ENCODE measurements at regions not wholly inside any gene's neighbourhood (a gene's known extent, or its start where the extent isn't known, plus 50 kb on each side); places are given as distances from the start of the nearest gene placed in this dataset.

GRCh38 chr6:22067671-22068070 is 229.2 kb downstream of the PRL start:
- Histone ChIP-seq H3K36me3 (ENCODE audit: control insufficient read depth in 1 of 2, insufficient read depth in 2 of 2, low read length in 2 of 2) (no peaks in the 10 kb centered on the region), H3K27ac (ENCODE audit: low read length) (no peak overlapping the region), H3K4me3 (ENCODE audit: low read depth in 1 of 2, low read length in 2 of 2) (no peak overlapping the region), H3K4me1 (ENCODE audit: control insufficient read depth in 1 of 2, insufficient read depth in 2 of 2, low read length in 2 of 2) (peaks cover 0 to 14% of the 10 kb centered on the region in 2 donors), H3K9me3 (ENCODE audit: control insufficient read depth in 1 of 2, low read length in 2 of 2) (no peaks in the 10 kb centered on the region), H3K27me3 (ENCODE audit: low read depth, low read length) (no peaks in the 10 kb centered on the region)

DNA sequence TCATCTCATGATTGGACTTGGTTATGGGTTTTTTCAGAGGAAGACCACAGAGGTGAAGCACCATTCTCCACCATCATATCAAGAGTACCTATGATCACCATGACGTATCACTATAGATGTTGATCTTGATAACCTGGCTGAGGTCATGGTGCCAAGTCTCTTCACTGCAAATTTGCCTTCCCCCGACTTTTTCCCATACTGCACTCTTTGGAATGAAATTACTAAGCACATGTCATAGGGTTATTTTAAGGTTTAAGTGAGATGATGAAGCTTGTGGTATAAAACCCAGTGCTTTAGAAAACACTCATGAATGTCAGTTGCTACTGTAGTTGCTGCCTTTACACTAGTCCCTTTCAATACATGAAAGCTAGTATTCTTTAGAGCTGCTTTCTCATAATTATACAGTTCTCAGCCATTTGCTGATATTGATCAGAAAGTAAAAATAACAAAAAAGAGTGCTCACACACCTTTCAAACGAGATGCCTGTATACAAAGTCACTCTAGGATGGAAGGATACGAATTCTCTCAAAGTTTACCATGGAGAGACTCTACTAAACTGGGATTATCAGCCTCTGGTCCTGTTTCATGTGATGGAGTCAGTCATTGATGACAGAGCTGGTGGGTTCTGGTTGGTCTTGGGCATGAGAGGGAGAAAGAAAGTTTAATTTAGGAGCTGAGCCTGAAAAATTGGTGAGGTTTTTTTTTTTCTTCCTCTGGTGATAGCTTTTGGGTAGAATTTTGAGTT is 228.1 kb downstream of the PRL start:
- H3K4me3 ChIP-seq (ENCODE audit: low read depth in 1 of 2, low read length in 2 of 2): no peak overlapping the region
- H3K36me3 ChIP-seq (ENCODE audit: control insufficient read depth in 1 of 2, insufficient read depth in 2 of 2, low read length in 2 of 2): no peaks in the 10 kb centered on the region
- H3K4me1 ChIP-seq (ENCODE audit: control insufficient read depth in 1 of 2, insufficient read depth in 2 of 2, low read length in 2 of 2): peaks cover 3 to 14% of the 10 kb centered on the region in 2 donors
- no peak overlapping the region for H3K27ac ChIP-seq (ENCODE audit: low read length)
- H3K27me3 ChIP-seq (ENCODE audit: low read depth, low read length): no peaks in the 10 kb centered on the region
- no peaks in the 10 kb centered on the region for H3K9me3 ChIP-seq (ENCODE audit: control insufficient read depth in 1 of 2, low read length in 2 of 2)

DNA sequence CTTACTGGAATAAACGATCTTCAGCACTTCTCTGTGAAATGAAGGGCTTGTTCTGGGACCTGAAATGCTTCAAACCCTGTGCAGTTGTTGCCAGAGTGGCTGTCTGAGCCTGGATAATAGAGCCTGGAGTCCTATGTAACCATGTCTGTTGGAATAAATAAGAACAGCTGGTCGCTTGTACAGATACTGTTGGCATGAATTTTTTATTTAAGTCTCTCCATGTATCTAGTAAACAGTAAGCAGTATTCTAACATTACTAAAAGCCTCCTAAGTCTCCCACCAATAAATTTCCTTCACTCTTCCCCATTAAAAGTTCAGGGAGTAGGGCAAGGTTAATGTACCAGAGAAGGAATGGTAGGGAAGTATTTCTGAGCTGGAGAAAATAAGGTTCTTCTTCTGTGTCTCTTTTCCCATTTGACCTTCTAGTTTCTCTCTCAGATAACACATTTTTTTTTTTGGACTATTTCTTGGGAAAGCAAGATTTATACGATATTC is 227.5 kb downstream of the PRL start:
- H3K27ac ChIP-seq (ENCODE audit: low read length): no peak overlapping the region
- H3K4me1 ChIP-seq (ENCODE audit: control insufficient read depth in 1 of 2, insufficient read depth in 2 of 2, low read length in 2 of 2): peaks cover 3 to 14% of the 10 kb centered on the region in 2 donors
- no peak overlapping the region for H3K4me3 ChIP-seq (ENCODE audit: low read depth in 1 of 2, low read length in 2 of 2)

GRCh38 chr6:22071270-22072041 is 225.4 kb downstream of the PRL start:
- H3K27ac ChIP-seq (ENCODE audit: low read length): peak overlapping the region; percentile 52
- H3K4me1 ChIP-seq (ENCODE audit: control insufficient read depth in 1 of 2, insufficient read depth in 2 of 2, low read length in 2 of 2): peaks cover 3 to 14% of the 10 kb centered on the region in 2 donors
- H3K9me3 ChIP-seq (ENCODE audit: control insufficient read depth in 1 of 2, low read length in 2 of 2): no peaks in the 10 kb centered on the region
- H3K4me3 ChIP-seq (ENCODE audit: low read depth in 1 of 2, low read length in 2 of 2): peak overlapping the region; percentile 32 to 52
- H3K36me3 ChIP-seq (ENCODE audit: control insufficient read depth in 1 of 2, insufficient read depth in 2 of 2, low read length in 2 of 2): no peaks in the 10 kb centered on the region
- no peaks in the 10 kb centered on the region for H3K27me3 ChIP-seq (ENCODE audit: low read depth, low read length)

More for the DNA sequence above, 227.5 kb downstream of the PRL start:
- no peaks in the 10 kb centered on the region for H3K27me3 ChIP-seq (ENCODE audit: low read depth, low read length)
- H3K9me3 ChIP-seq (ENCODE audit: control insufficient read depth in 1 of 2, low read length in 2 of 2): no peaks in the 10 kb centered on the region
- H3K36me3 ChIP-seq (ENCODE audit: control insufficient read depth in 1 of 2, insufficient read depth in 2 of 2, low read length in 2 of 2): no peaks in the 10 kb centered on the region

GRCh38 chr6:22072949-22073348 is 223.9 kb downstream of the PRL start:
- Histone ChIP-seq H3K4me1 (ENCODE audit: control insufficient read depth in 1 of 2, insufficient read depth in 2 of 2, low read length in 2 of 2) (peaks cover 3 to 8% of the 10 kb centered on the region in 2 donors), H3K36me3 (ENCODE audit: control insufficient read depth in 1 of 2, insufficient read depth in 2 of 2, low read length in 2 of 2) (no peaks in the 10 kb centered on the region), H3K9me3 (ENCODE audit: control insufficient read depth in 1 of 2, low read length in 2 of 2) (no peaks in the 10 kb centered on the region), H3K27ac (ENCODE audit: low read length) (no peak overlapping the region), H3K4me3 (ENCODE audit: low read depth in 1 of 2, low read length in 2 of 2) (no peak overlapping the region), H3K27me3 (ENCODE audit: low read depth, low read length) (no peaks in the 10 kb centered on the region)

DNA sequence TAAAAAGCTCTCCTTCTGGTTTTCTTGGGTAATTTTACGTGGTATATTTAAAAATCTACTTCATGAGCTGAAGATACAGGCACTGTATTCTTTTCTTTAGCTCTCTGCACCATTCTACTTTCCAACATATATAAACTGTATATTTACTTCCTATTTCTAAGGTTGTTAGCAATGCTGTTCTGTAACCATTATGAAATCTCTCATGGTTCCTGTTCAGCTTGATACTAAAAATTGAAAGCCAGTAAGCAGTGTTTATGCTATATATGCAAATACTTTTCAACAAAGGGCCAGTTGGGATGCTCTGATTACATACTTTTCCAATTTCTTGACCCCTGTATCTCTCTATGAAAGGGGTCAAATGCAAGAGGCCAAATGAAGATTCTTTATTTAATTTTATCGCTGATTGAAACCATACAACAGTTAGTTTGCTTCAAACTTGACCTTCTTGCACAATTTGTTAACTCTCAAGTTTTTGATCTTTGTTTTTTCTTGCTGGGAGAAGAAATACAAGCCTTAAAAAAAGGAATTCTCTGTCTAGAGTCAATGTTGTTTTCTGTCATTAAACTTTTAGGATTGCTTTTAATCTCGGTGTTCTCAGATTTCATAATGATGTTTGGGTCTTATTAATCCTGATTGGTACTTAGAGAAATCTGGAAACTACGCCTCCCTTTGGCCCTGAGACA is 223.2 kb downstream of the PRL start:
- H3K27ac ChIP-seq (ENCODE audit: low read length): no peak overlapping the region
- peaks cover 3 to 8% of the 10 kb centered on the region in 2 donors for H3K4me1 ChIP-seq (ENCODE audit: control insufficient read depth in 1 of 2, insufficient read depth in 2 of 2, low read length in 2 of 2)
- H3K27me3 ChIP-seq (ENCODE audit: low read depth, low read length): no peaks in the 10 kb centered on the region
- H3K9me3 ChIP-seq (ENCODE audit: control insufficient read depth in 1 of 2, low read length in 2 of 2): no peaks in the 10 kb centered on the region
- no peak overlapping the region for H3K4me3 ChIP-seq (ENCODE audit: low read depth in 1 of 2, low read length in 2 of 2)
- H3K36me3 ChIP-seq (ENCODE audit: control insufficient read depth in 1 of 2, insufficient read depth in 2 of 2, low read length in 2 of 2): no peaks in the 10 kb centered on the region

DNA sequence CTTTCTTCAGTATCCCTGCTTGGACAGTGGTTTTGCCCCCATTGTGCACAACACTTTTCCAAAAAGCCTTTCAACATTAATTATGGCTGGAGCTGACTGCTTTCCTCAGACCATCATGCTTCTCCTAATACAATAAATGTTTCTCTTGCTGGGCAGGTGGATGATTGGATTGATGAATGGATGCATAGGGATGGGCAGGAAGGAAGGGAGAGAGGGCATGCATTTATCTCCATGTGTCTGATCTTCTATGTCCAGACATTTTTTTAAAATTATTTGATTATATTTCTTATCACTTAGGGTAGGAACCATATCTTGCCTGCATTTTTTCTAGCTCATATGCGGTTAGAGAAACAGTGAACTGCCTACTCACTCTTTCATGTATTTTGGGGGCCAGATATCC is 218.5 kb downstream of the PRL start:
- no peaks in the 10 kb centered on the region for H3K27me3 ChIP-seq (ENCODE audit: low read depth, low read length)
- H3K27ac ChIP-seq (ENCODE audit: low read length): no peak overlapping the region
- no peaks in the 10 kb centered on the region for H3K9me3 ChIP-seq (ENCODE audit: control insufficient read depth in 1 of 2, low read length in 2 of 2)
- no peaks in the 10 kb centered on the region for H3K36me3 ChIP-seq (ENCODE audit: control insufficient read depth in 1 of 2, insufficient read depth in 2 of 2, low read length in 2 of 2)
- no peak overlapping the region for H3K4me3 ChIP-seq (ENCODE audit: low read depth in 1 of 2, low read length in 2 of 2)
- peaks cover 0 to 6% of the 10 kb centered on the region in 2 donors for H3K4me1 ChIP-seq (ENCODE audit: control insufficient read depth in 1 of 2, insufficient read depth in 2 of 2, low read length in 2 of 2)

DNA sequence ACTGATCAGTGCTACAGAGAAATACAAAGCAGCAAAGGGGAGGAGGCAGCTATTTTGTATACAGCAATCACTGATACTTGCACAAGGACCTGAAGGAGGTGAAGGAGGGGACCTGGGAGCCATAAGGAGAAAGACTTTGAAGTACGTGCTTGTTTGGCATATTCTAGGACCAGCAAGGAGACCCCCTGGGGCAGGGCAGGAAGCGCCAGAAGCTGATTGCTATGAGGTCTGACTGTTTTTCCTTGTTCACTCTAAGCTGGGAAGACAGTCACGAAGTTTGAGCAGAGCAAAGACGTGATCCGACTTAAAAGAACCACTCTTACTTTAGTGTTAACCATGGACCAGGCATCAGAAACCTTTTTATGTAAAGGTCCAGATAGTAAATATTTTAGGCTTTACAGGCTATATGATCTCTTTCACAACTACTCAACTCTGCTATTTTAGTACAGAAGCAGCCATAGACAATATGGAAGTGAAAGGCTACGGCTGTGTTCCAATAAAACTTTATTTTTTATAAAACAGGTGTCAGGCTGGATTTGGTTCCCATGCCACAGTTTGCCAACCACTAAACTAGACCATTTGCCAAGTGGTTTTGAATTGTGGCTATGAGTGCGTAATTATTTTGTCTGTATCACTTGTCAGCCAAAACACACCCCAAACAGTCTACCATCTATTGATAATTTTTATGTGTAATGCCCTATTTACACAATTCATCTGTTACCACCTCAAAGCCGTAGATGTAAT is 217.9 kb downstream of the PRL start:
- no peaks in the 10 kb centered on the region for H3K36me3 ChIP-seq (ENCODE audit: control insufficient read depth in 1 of 2, insufficient read depth in 2 of 2, low read length in 2 of 2)
- no peaks in the 10 kb centered on the region for H3K27me3 ChIP-seq (ENCODE audit: low read depth, low read length)
- H3K4me3 ChIP-seq (ENCODE audit: low read depth in 1 of 2, low read length in 2 of 2): no peak overlapping the region
- no peak overlapping the region for H3K27ac ChIP-seq (ENCODE audit: low read length)
- peaks cover 0 to 6% of the 10 kb centered on the region in 2 donors for H3K4me1 ChIP-seq (ENCODE audit: control insufficient read depth in 1 of 2, insufficient read depth in 2 of 2, low read length in 2 of 2)
- H3K9me3 ChIP-seq (ENCODE audit: control insufficient read depth in 1 of 2, low read length in 2 of 2): no peaks in the 10 kb centered on the region

DNA sequence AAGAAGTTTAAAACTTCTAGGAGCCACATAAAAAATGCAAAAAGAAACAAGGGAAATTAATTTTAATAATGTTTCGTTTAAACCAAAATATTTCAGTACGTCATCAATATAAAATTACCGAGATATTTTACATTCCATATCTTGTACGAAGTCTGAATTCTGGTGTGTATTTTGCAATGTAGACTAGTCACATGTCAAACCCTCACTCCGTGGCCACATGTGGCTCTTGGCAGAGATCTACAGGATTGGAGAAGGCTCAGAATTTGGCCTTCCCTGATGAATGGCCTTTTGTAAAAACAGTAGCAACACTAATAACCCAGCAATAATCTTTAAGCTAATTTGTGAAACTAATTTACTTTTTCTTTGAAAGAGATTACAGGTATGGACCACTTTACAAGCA is 217.1 kb downstream of the PRL start:
- no peak overlapping the region for H3K27ac ChIP-seq (ENCODE audit: low read length)
- H3K4me3 ChIP-seq (ENCODE audit: low read depth in 1 of 2, low read length in 2 of 2): no peak overlapping the region

GRCh38 chr6:22081709-22082108 is 215.1 kb downstream of the PRL start:
- H3K9me3 ChIP-seq (ENCODE audit: control insufficient read depth in 1 of 2, low read length in 2 of 2): peaks cover 0 to 6% of the 10 kb centered on the region in 2 donors
- H3K36me3 ChIP-seq (ENCODE audit: control insufficient read depth in 1 of 2, insufficient read depth in 2 of 2, low read length in 2 of 2): no peaks in the 10 kb centered on the region
- H3K4me3 ChIP-seq (ENCODE audit: low read depth in 1 of 2, low read length in 2 of 2): no peak overlapping the region
- no peaks in the 10 kb centered on the region for H3K27me3 ChIP-seq (ENCODE audit: low read depth, low read length)
- peaks cover 0 to 6% of the 10 kb centered on the region in 2 donors for H3K4me1 ChIP-seq (ENCODE audit: control insufficient read depth in 1 of 2, insufficient read depth in 2 of 2, low read length in 2 of 2)
- H3K27ac ChIP-seq (ENCODE audit: low read length): no peak overlapping the region

More for the DNA sequence above, 217.1 kb downstream of the PRL start:
- no peaks in the 10 kb centered on the region for H3K9me3 ChIP-seq (ENCODE audit: control insufficient read depth in 1 of 2, low read length in 2 of 2)
- H3K4me1 ChIP-seq (ENCODE audit: control insufficient read depth in 1 of 2, insufficient read depth in 2 of 2, low read length in 2 of 2): peaks cover 0 to 6% of the 10 kb centered on the region in 2 donors
- no peaks in the 10 kb centered on the region for H3K36me3 ChIP-seq (ENCODE audit: control insufficient read depth in 1 of 2, insufficient read depth in 2 of 2, low read length in 2 of 2)
- H3K27me3 ChIP-seq (ENCODE audit: low read depth, low read length): no peaks in the 10 kb centered on the region
